ENCODE measurements at regions not wholly inside any gene's neighbourhood (a gene's known extent, or its start where the extent isn't known, plus 50 kb on each side); places are given as distances from the start of the nearest gene placed in this dataset.

GRCh38 chr7:121575194-121575765, 179.2 kb upstream of the FAM3C start:
- TF ChIP-seq EZH2 (IDR thresholded peaks at IDR 0.05; ENCODE audit: borderline replicate concordance, low read depth, low read length, poor library complexity, severe bottlenecking) (no peak), CTCF (conservative IDR thresholded peaks at IDR 0.05; ENCODE audit: low read depth, low read length) (no peak)

Measured in A673 (cell line).